Heart left ventricle (tissue), 16 donors: ENCODE measurements at regions not wholly inside any gene's neighbourhood (a gene's known extent, or its start where the extent isn't known, plus 50 kb on each side); places are given as distances from the start of the nearest gene placed in this dataset.

Experiments
- ATAC-seq, 4 donors: fragments of 200-7000 bp; cut with Tn5 transposase; one replicate each; pipeline ENCODE4 v1.9.1; 2020 to 2022; ENCODE audit warnings: moderate library complexity in 4 of 4, mild to moderate bottlenecking in 3 of 4, moderate number of reproducible peaks in 1 of 4
- DNase-seq, 5 donors: peaks; one replicate each; pipeline ENCODE4 v3.0.0-alpha.2; 2020
- H3K27ac ChIP-seq, 12 donors: fragments of 200-600 bp; sonication (generic) in 4 of 12; one replicate each; pipeline versions ENCODE4 v1.5.0 to v1.8.0; 2016 to 2022; ENCODE audit warnings: mild to moderate bottlenecking in 2 of 12
- H3K27me3 ChIP-seq, 9 donors: fragments of 200-600 bp; sonication (generic) in 2 of 9; one replicate each; pipeline versions ENCODE4 v1.5.1 to v1.8.0; 2016 to 2022; ENCODE audit warnings: mild to moderate bottlenecking in 3 of 9
- H3K36me3 ChIP-seq, 9 donors: fragments of 200-600 bp; sonication (generic) in 2 of 9; one replicate each; pipeline versions ENCODE4 v1.5.0 to v1.8.0; 2018 to 2022; ENCODE audit warnings: mild to moderate bottlenecking in 2 of 9
- H3K4me1 ChIP-seq, 12 donors: fragments of 200-600 bp; sonication (generic) in 4 of 12; one replicate each; pipeline versions ENCODE4 v1.5.0 to v1.8.0; 2016 to 2022; ENCODE audit warnings: mild to moderate bottlenecking in 3 of 12
- H3K4me3 ChIP-seq, 12 donors: fragments of 200-600 bp; sonication (generic) in 4 of 12; one replicate each; pipeline versions ENCODE4 v1.5.0 to v1.8.0; 2017 to 2022; ENCODE audit warnings: mild to moderate bottlenecking in 9 of 12, moderate library complexity in 4 of 12
- H3K9me3 ChIP-seq, 12 donors: fragments of 200-600 bp; sonication (generic) in 4 of 12; one replicate each; pipeline versions ENCODE4 v1.5.0 to v1.8.0; 2016 to 2022; ENCODE audit warnings: mild to moderate bottlenecking in 1 of 12
- CTCF ChIP-seq, 12 donors: fragments of 200-600 bp; sonication (generic) in 4 of 12; IDR thresholded peaks; one replicate each; pipeline versions ENCODE4 v1.5.0 to v1.8.0; 2018 to 2022; ENCODE audit warnings: antibody characterized with exemption in 12 of 12, mild to moderate bottlenecking in 5 of 12
- POLR2A ChIP-seq, 2 donors: fragments of 450-650 bp; IDR thresholded peaks; one replicate each; pipeline ENCODE4 v1.6.1; 2017; ENCODE audit warnings: antibody characterized with exemption in 2 of 2, mild to moderate bottlenecking in 2 of 2, moderate library complexity in 2 of 2
- WGBS, 4 donors: extraction: QIAGEN DNeasy Blood & Tissue Kit in 2 of 4; methylation state at CpG; one replicate each; pipeline versions ENCODE4 v1.1.5 to v1.1.7; 2013 to 2018; 5-methylcytosine and 5-hydroxymethylcytosine counted together
- intact Hi-C, 10 donors: fragments of 100-400 bp; cut with DNase I; formaldehyde crosslinking; loops; one replicate each; pipeline versions ENCODE4 v1.11.1 to v1.14.2; 2022
- donor health status: ischemic (EF 13 %, LVEDD 7.1; RV severe dilation, severe dysfunction).
- donor health status: healthy with polysubstance abuse.
- donor health status: DM: no; HTN: yes; CAD: no.
- donor health status: DM: no; HTN: no; CAD: no.
- donor health status: ischemic (EF 25% LVEDD 6.9; RV normal size, moderate dysfunction).
- donor health status: ischemic (EF 25% LVEDD 5.7; RV mildly dilated, moderate dysfunction).
- donor health status: healthy.
- donor health status: DM: yes; HTN: yes; CAD: no.
- donor health status: ischemic (EF 35%, LVEDD 5.7; RV mildly dilated, moderate dysfunction).
- donor health status: nonischemic (EF 11% LVEDD 7.7; RV severe dilation, severe dysfunction).
- donor health status: DM: yes; HTN: yes; CAD: no.
- donor health status: PGD.
- donor health status: ischemic (EF 29% LVEDD 5.4; RV normal size, mild dysfunction).
- donor health status: nonischemic (EF 23%, LVEDD 6.1; RV moderate dilation, normal function).

GRCh38 chr7:51970961-51971665, 654.5 kb upstream of the COBL start:
- TF ChIP-seq CTCF (IDR thresholded peaks at IDR 0.05) (no peak), POLR2A (IDR thresholded peaks at IDR 0.05) (no peak)
- 52 to 67% (median 58%) methylated on average over 4 of the region's 4 CpGs for WGBS, 4 donors
- no peaks in the 10 kb centered on the region for H3K4me1 ChIP-seq
- intact Hi-C loops, result no loop called here
- H3K4me3 ChIP-seq, result no peak overlapping the region
- DNase-seq, result no peak
- no peaks in the 10 kb centered on the region for H3K36me3 ChIP-seq
- ATAC-seq, result no peak
- no peaks in the 10 kb centered on the region for H3K9me3 ChIP-seq
- peaks cover 0 to 2% (median 0%) of the 10 kb centered on the region in 9 donors for H3K27me3 ChIP-seq
- H3K27ac ChIP-seq, result no peak overlapping the region

- H3K9me3 ChIP-seq, result no peaks in the 10 kb centered on the region
- H3K4me1 ChIP-seq, result no peaks in the 10 kb centered on the region
- WGBS, 4 donors, result 43 to 49% (median 47%) methylated on average over 2 of the region's 2 CpGs
- DNase-seq (no peak), ATAC-seq (no peak)
- no peak for TF ChIP-seq CTCF (IDR thresholded peaks at IDR 0.05)
- TF ChIP-seq POLR2A (IDR thresholded peaks at IDR 0.05), result no peak
- H3K27me3 ChIP-seq, result peaks cover 0 to 3% (median 0%) of the 10 kb centered on the region in 9 donors
- intact Hi-C loops, result no loop called here
- no peak overlapping the region for H3K27ac ChIP-seq
- no peaks in the 10 kb centered on the region for H3K36me3 ChIP-seq
- no peak overlapping the region for H3K4me3 ChIP-seq
These were observed 651.9 kb upstream of the COBL start for GRCh38 chr7:51968461-51968860.

DNA sequence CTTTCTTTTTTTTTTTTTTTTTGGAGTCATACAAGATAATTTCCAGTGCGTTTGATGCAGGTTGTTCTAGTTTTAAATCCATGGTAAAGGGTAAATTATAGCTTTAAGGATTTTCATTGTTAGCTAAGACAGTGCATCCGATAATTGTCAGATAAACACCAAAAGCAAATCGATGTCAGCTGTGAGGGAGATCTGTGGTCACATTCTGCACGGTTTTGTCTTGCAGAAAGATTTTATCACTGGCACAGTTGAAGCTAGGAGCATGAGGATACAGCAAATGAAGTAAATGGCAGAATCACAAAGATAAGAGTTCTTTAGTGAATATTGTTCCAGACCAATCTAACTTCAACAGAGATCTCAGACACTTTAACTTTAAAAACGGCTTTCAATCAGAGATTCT, 648.8 kb upstream of the COBL start:
- no peak overlapping the region for H3K4me3 ChIP-seq
- H3K27me3 ChIP-seq, result peaks cover 0 to 3% (median 0%) of the 10 kb centered on the region in 9 donors
- ATAC-seq (no peak), DNase-seq (no peak)
- H3K4me1 ChIP-seq, result no peaks in the 10 kb centered on the region
- TF ChIP-seq POLR2A (IDR thresholded peaks at IDR 0.05), result no peak
- TF ChIP-seq CTCF (IDR thresholded peaks at IDR 0.05), result no peak
- no peak overlapping the region for H3K27ac ChIP-seq
- H3K36me3 ChIP-seq, result no peaks in the 10 kb centered on the region
- H3K9me3 ChIP-seq, result peaks cover 0 to 4% (median 0%) of the 10 kb centered on the region in 12 donors
- intact Hi-C loops, result no loop called here
- 26 to 54% (median 38%) methylated on average over 5 of the region's 5 CpGs for WGBS, 4 donors

- no peaks in the 10 kb centered on the region for H3K36me3 ChIP-seq
- intact Hi-C loops, result loop anchor here in 1 of 10 donors (5.0 kb wide), 1 partner anchor 35 kb away; no protein-coding TSS in a partner anchor
- no peak for DNase-seq
- TF ChIP-seq POLR2A (IDR thresholded peaks at IDR 0.05) (no peak), CTCF (IDR thresholded peaks at IDR 0.05) (no peak)
- H3K4me1 ChIP-seq, result no peaks in the 10 kb centered on the region
- H3K9me3 ChIP-seq, result peaks cover 0 to 16% (median 0%) of the 10 kb centered on the region in 12 donors
- ATAC-seq, result no peak
- 87 to 92% (median 89%) methylated on average over 2 of the region's 2 CpGs for WGBS, 4 donors
- H3K27me3 ChIP-seq, result peaks cover 0 to 3% (median 0%) of the 10 kb centered on the region in 9 donors
- H3K4me3 ChIP-seq, result no peak overlapping the region
- no peak overlapping the region for H3K27ac ChIP-seq
These were observed 645.2 kb upstream of the COBL start for GRCh38 chr7:51961804-51962203.
